H9 (cell line): ENCODE measurements at regions not wholly inside any gene's neighbourhood (a gene's known extent, or its start where the extent isn't known, plus 50 kb on each side); places are given as distances from the start of the nearest gene placed in this dataset.

Source experiments
- DNase-seq: peaks from one replicate; pipeline ENCODE4 v3.0.0-alpha.2; 2017
- H2AFZ ChIP-seq: one replicate; pipeline ENCODE4 v1.6.1; 2013; ENCODE audit warnings: mild to moderate bottlenecking, low read length, control low read depth, moderate library complexity
- H2AK5ac ChIP-seq: 2 replicates; pipeline ENCODE4 v1.6.1; 2013; ENCODE audit warnings: low read length, control low read depth, mixed read lengths; ENCODE audit not compliant: insufficient read length
- H2BK120ac ChIP-seq: one replicate; pipeline ENCODE4 v1.6.1; 2013; ENCODE audit warnings: low read depth, mild to moderate bottlenecking, low read length, control low read depth, inconsistent platforms; ENCODE audit not compliant: poor library complexity, severe bottlenecking
- H2BK12ac ChIP-seq: 2 replicates; pipeline ENCODE4 v1.6.1; 2013; ENCODE audit warnings: low read length, control low read depth, mixed read lengths, low read depth; ENCODE audit not compliant: insufficient read length
- H2BK15ac ChIP-seq: 2 replicates; pipeline ENCODE4 v1.6.1; 2013; ENCODE audit warnings: low read depth, low read length, control low read depth
- H2BK20ac ChIP-seq: one replicate; pipeline ENCODE4 v1.6.1; 2013; ENCODE audit warnings: low read depth, mild to moderate bottlenecking, low read length, control low read depth, inconsistent platforms; ENCODE audit not compliant: poor library complexity, severe bottlenecking
- H2BK5ac ChIP-seq: 2 replicates; pipeline ENCODE4 v1.6.1; 2013; ENCODE audit warnings: low read length, control low read depth, mixed read lengths; ENCODE audit not compliant: insufficient read length
- H3K14ac ChIP-seq: 2 replicates; pipeline ENCODE4 v1.6.1; 2013; ENCODE audit warnings: low read length, control low read depth; ENCODE audit not compliant: insufficient read depth
- H3K18ac ChIP-seq: 2 replicates; pipeline ENCODE4 v1.6.1; 2013; ENCODE audit warnings: low read depth, mild to moderate bottlenecking, mixed read lengths, low read length, control low read depth; ENCODE audit not compliant: insufficient read length
- H3K23ac ChIP-seq: 2 replicates; pipeline ENCODE4 v1.6.1; 2013; ENCODE audit warnings: low read length, control low read depth, mixed read lengths, low read depth; ENCODE audit not compliant: insufficient read length
- H3K23me2 ChIP-seq: 2 replicates; pipeline ENCODE4 v1.6.1; 2013; ENCODE audit warnings: low read depth, mild to moderate bottlenecking, mixed read lengths, low read length, control low read depth; ENCODE audit not compliant: insufficient read length, poor library complexity, severe bottlenecking
- H3K27ac ChIP-seq: 2 replicates; pipeline ENCODE4 v1.5.1; 2013; ENCODE audit warnings: low read length, control low read depth, mixed read lengths, low read depth; ENCODE audit not compliant: insufficient read length
- H3K27me3 ChIP-seq: 2 replicates; pipeline ENCODE4 v1.6.1; 2013; ENCODE audit warnings: low read length, control low read depth, inconsistent platforms; ENCODE audit not compliant: insufficient read depth
- H3K4ac ChIP-seq: 2 replicates; pipeline ENCODE4 v1.6.1; 2013; ENCODE audit warnings: low read depth, mild to moderate bottlenecking, control low read depth, inconsistent platforms, low read length, moderate library complexity
- H3K4me1 ChIP-seq: 2 replicates; pipeline ENCODE4 v1.6.1; 2013; ENCODE audit warnings: low read length, control low read depth, inconsistent platforms; ENCODE audit not compliant: insufficient read depth
- H3K4me2 ChIP-seq: 2 replicates; pipeline ENCODE4 v1.6.1; 2013; ENCODE audit warnings: low read length, control low read depth, mixed read lengths; ENCODE audit not compliant: insufficient read length, insufficient read depth
- H3K56ac ChIP-seq: 2 replicates; pipeline ENCODE4 v1.6.1; 2013; ENCODE audit warnings: low read depth, mild to moderate bottlenecking, mixed read lengths, low read length, control low read depth; ENCODE audit not compliant: insufficient read length
- H3K79me1 ChIP-seq: 2 replicates; pipeline ENCODE4 v1.6.1; 2013; ENCODE audit warnings: low read depth, mild to moderate bottlenecking, moderate library complexity, low read length, control low read depth, inconsistent platforms; ENCODE audit not compliant: insufficient read depth, poor library complexity, severe bottlenecking
- H3K79me2 ChIP-seq: 2 replicates; pipeline ENCODE4 v1.6.1; 2013; ENCODE audit warnings: low read length, control low read depth, inconsistent platforms; ENCODE audit not compliant: insufficient read depth
- H3K9ac ChIP-seq: 2 replicates; pipeline ENCODE4 v1.6.1; 2013; ENCODE audit warnings: low read length, control low read depth, mixed read lengths; ENCODE audit not compliant: insufficient read length; ENCODE audit errors: extremely low read depth
- H3K9me3 ChIP-seq: one replicate; pipeline ENCODE4 v1.6.1; 2013; ENCODE audit warnings: low read depth, low read length, inconsistent platforms; ENCODE audit not compliant: control insufficient read depth
- H3T11ph ChIP-seq: one replicate; pipeline ENCODE4 v1.6.1; 2013; ENCODE audit warnings: mild to moderate bottlenecking, low read length, control low read depth, inconsistent platforms
- H4K20me1 ChIP-seq: one replicate; pipeline ENCODE4 v1.6.1; 2013; ENCODE audit not compliant: control insufficient read depth, insufficient read length, insufficient read depth
- H4K5ac ChIP-seq: 2 replicates; pipeline ENCODE4 v1.6.1; 2013; ENCODE audit warnings: low read depth, mild to moderate bottlenecking, mixed read lengths, low read length, control low read depth; ENCODE audit not compliant: insufficient read length
- H4K8ac ChIP-seq: replicated peaks from 2 replicates; pipeline ENCODE4 v1.6.1; 2013; ENCODE audit warnings: low read length, control low read depth, mixed read lengths, low read depth; ENCODE audit not compliant: insufficient read length
- H4K91ac ChIP-seq: 2 replicates; pipeline ENCODE4 v1.6.1; 2013; ENCODE audit warnings: low read depth, mild to moderate bottlenecking, moderate library complexity, mixed read lengths, low read length, control low read depth; ENCODE audit not compliant: insufficient read length
- H3K27ac Mint-ChIP-seq, 3 experiments: 2 replicates in 2 of 3; 3 replicates in 1 of 3; pipeline ENCODE4 v1.8.0; 2020 to 2021; ENCODE audit warnings: mixed read lengths in 3 of 3, mild to moderate bottlenecking in 1 of 3, moderate library complexity in 1 of 3
- H3K27me3 Mint-ChIP-seq: 2 replicates; pipeline ENCODE4 v1.8.0; 2021; ENCODE audit warnings: low read depth, mild to moderate bottlenecking, moderate library complexity, mixed read lengths
- H3K36me3 Mint-ChIP-seq, 3 experiments: 2 replicates in 2 of 3; 3 replicates in 1 of 3; pipeline ENCODE4 v1.8.0; 2020 to 2021; ENCODE audit warnings: low read depth in 3 of 3, mixed read lengths in 3 of 3; ENCODE audit not compliant: insufficient read depth in 1 of 3
- H3K4me1 Mint-ChIP-seq, 2 experiments: 2 replicates each; pipeline ENCODE4 v1.8.0; 2020; ENCODE audit warnings: mixed read lengths in 2 of 2
- H3K4me3 Mint-ChIP-seq, 2 experiments: 2 replicates in 1 of 2; 3 replicates in 1 of 2; pipeline ENCODE4 v1.8.0; 2020 to 2021; ENCODE audit warnings: mild to moderate bottlenecking in 2 of 2, mixed read lengths in 2 of 2, moderate library complexity in 1 of 2
- H3K9me3 Mint-ChIP-seq, 2 experiments: 2 replicates in 1 of 2; 3 replicates in 1 of 2; pipeline ENCODE4 v1.8.0; 2020; ENCODE audit warnings: mild to moderate bottlenecking in 2 of 2, mixed read lengths in 2 of 2, moderate library complexity in 1 of 2
- CTCF ChIP-seq: fragments of 200-600 bp; sonication (generic); conservative IDR thresholded peaks from 3 replicates; pipeline ENCODE4 v1.8.0; 2021; ENCODE audit warnings: antibody characterized with exemption, mild to moderate bottlenecking
- WGBS: extraction: QIAGEN DNeasy Blood & Tissue Kit; methylation state at CpG from one replicate; pipeline ENCODE4 v1.1.7; 2013; ENCODE audit warnings: missing lambda C conversion rate, low lambda C conversion rate, mixed read lengths; ENCODE audit not compliant: insufficient read length; ENCODE audit errors: extremely low coverage; 5-methylcytosine and 5-hydroxymethylcytosine counted together

- peak; percentile 24 for DNase-seq
- no peak overlapping the region for H3K4me3 Mint-ChIP-seq
- Histone ChIP-seq H2BK20ac (no peak overlapping the region), H2BK120ac (no peak overlapping the region), H2BK12ac (no peak overlapping the region), H3K79me1 (no peaks in the 10 kb centered on the region), H2BK15ac (no peak overlapping the region), H4K20me1 (no peaks in the 10 kb centered on the region), H3K14ac (no peak overlapping the region; the same call in 1 of the 2 replicates), H3K56ac (no peak overlapping the region), H3K27ac (no peak overlapping the region), H3K4me1 (no peaks in the 10 kb centered on the region; the same call in 1 of the 2 replicates), H3K9ac (no peak overlapping the region), H2AFZ (no peak overlapping the region), H3K23me2 (peaks cover 4% of the 10 kb centered on the region), H3K79me2 (no peaks in the 10 kb centered on the region), H4K5ac (no peak overlapping the region), H3K27me3 (no peaks in the 10 kb centered on the region), H3K9me3 (no peaks in the 10 kb centered on the region), H3K23ac (no peak overlapping the region), H2BK5ac (no peak overlapping the region), H4K8ac (no peak overlapping the region), H4K91ac (no peak overlapping the region), H3T11ph (no peak overlapping the region), H3K18ac (no peak overlapping the region), H2AK5ac (no peak overlapping the region), H3K4ac (no peak overlapping the region), H3K4me2 (no peak overlapping the region)
- WGBS = no CpG with 5 or more reads among the region's 15 CpGs
- H3K27me3 Mint-ChIP-seq = peaks cover 10% of the 10 kb centered on the region
- no peaks in the 10 kb centered on the region; a peak in 2 of 7 replicates for H3K36me3 Mint-ChIP-seq
- no peaks in the 10 kb centered on the region for H3K9me3 Mint-ChIP-seq
- H3K4me1 Mint-ChIP-seq = peaks cover 8 to 12% of the 10 kb centered on the region in 2 experiments
- no peak overlapping the region for H3K27ac Mint-ChIP-seq
- TF ChIP-seq CTCF = no peak
Measured at GRCh38 chr7:134029-134428, 58.3 kb upstream of the FAM20C start.
